22Rv1 (cell line): ENCODE measurements at regions not wholly inside any gene's neighbourhood (a gene's known extent, or its start where the extent isn't known, plus 50 kb on each side); places are given as distances from the start of the nearest gene placed in this dataset.

ENCODE experiments used
- H3K27ac ChIP-seq: fragments of 450-650 bp; 2 replicates; pipeline ENCODE4 v1.5.1; 2017
- ZFX ChIP-seq: fragments of 450-650 bp; IDR thresholded peaks from 2 replicates; pipeline ENCODE4 v1.6.1; 2017; ENCODE audit warnings: antibody characterized with exemption, borderline replicate concordance
- TF ChIP-seq, protein P1 (sequence below): fragments of 450-650 bp; IDR thresholded peaks from 2 replicates; pipeline ENCODE4 v1.5.1; 2017; ENCODE audit warnings: mild to moderate bottlenecking

DNA sequence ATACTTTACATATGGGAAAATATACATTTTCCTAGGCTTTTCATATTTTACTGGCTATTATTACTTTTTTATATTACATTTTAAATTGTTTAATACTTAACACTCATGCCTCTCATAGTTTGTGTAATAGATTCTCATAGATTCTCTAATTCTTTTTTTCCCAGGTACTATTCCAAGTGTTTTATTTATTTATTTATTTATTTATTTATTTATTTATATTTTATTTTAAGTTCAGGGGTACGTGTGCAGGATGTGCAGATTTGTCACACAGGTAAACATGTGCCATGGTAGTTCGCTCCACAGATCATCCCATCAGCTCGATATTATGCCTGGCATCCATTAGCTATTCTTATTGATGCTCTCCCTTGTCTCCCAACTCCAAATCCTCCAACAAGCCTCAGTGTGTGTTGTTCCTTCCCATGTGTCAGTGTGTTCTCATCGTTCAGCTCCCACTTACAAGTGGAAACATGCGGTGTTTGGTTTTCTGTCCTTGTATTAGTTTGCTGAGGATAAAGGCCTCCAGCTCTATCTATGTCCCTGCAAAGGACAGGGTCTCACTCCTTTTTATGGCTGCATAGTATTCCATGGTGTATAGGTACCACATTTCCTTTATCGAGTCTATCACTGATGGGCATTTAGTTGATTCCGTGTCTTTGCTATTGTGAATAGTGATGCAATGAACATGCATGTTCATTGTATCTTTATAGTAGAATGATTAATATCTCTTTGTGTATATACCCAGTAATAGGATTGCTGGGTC, 205.4 kb upstream of the P2RY1 start:
- no peak for TF ChIP-seq ZFX
- TF ChIP-seq, protein P1, sequence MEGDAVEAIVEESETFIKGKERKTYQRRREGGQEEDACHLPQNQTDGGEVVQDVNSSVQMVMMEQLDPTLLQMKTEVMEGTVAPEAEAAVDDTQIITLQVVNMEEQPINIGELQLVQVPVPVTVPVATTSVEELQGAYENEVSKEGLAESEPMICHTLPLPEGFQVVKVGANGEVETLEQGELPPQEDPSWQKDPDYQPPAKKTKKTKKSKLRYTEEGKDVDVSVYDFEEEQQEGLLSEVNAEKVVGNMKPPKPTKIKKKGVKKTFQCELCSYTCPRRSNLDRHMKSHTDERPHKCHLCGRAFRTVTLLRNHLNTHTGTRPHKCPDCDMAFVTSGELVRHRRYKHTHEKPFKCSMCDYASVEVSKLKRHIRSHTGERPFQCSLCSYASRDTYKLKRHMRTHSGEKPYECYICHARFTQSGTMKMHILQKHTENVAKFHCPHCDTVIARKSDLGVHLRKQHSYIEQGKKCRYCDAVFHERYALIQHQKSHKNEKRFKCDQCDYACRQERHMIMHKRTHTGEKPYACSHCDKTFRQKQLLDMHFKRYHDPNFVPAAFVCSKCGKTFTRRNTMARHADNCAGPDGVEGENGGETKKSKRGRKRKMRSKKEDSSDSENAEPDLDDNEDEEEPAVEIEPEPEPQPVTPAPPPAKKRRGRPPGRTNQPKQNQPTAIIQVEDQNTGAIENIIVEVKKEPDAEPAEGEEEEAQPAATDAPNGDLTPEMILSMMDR, result no peak
- H3K27ac ChIP-seq, result no peak overlapping the region

DNA sequence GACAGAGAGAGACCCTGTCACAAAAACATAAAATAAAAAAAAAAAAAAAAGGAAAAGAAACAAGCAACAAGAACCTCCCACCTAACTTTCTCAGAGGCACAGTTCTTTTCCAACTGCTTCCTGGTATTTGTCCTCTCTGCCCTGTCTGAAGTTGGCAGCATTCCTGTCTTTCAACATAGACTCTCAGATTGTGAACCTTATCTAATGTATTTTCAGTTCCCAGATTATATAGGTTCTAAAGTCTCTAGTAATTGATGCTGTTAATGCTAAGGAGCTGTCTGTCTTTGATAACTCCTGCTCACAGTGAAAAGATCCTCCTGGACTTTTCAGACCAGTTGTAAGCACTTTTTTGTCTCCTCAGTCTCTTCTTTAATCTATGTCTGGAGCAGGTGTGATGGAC, 199.5 kb upstream of the P2RY1 start:
- TF ChIP-seq, protein P1, result no peak
- no peak for TF ChIP-seq ZFX
- no peak overlapping the region for H3K27ac ChIP-seq

DNA sequence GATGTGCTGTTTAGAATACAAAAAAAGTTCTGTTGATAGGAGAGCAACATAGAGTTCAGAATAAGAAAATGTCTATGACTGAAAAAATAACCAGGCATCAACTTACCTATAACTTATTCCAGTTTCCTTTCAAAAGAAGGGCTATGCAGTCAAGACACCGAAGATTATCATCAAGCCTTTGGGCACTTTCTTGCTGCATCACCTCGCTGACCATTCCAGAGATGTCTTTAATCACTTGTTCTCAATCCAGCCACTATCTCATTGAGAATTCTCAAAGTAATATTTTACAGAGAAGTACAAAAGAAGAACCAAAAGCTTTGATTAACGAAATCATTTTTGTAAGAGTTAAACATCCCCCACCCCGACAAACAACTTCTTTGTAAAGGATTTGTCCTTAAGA, 198.3 kb upstream of the P2RY1 start:
- no peak for TF ChIP-seq ZFX
- TF ChIP-seq, protein P1, result no peak
- H3K27ac ChIP-seq, result no peak overlapping the region

DNA sequence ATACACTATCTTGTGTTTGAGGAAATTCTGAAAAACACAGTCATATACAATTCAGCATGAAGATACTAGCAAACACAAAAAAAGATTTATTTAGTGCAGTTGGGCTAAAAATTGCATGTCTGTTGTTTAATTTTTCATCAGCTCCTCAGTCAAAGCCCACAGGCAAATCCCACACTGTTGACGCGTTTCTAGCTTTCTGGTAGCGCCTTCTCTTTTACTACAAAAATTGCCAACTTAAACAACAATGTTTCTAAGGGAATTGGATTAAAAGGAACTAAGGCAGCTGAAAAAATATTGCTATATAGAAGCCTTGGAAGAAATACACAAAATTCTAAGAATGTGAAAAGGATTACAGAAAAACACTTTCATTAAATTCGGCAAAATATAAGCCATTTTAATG, 196.7 kb upstream of the P2RY1 start:
- TF ChIP-seq ZFX, result no peak
- TF ChIP-seq, protein P1, result no peak
- no peak overlapping the region for H3K27ac ChIP-seq

DNA sequence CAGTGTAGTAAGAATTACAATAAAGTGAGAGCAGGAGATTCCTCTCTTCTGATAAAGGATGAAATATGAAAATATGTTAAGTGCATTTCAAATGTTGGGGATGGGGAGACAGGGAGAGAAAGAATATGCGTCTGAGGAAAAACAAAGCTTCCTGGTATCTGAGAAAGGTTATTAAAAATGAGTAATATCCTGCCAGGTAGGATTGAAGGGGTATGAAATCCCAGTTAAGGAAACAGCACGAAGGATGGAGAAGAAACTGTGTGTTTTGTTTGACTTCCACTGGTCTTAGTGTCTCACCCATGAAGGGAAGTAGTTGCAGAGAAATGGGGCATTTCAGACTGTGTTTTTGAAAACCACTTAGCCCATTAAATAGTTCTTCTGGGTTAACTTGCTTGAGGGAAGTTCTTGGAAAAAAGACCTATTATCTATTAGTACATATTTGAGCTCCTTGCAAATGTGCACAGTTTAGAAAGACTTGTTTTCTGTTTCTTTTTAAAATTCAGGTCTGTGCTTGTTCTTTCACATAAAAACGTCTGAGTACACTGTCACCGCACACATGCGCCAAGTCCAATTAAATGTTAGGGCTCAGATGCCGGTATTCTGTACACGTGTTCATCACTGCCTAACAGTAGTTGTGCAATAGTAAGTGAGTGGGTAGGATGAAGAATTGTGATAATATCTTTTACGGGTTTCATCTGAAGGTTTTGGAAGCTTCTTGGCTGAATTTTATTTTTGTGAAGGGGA, 196.1 kb upstream of the P2RY1 start:
- H3K27ac ChIP-seq, result no peak overlapping the region
- TF ChIP-seq, protein P1, result no peak
- no peak for TF ChIP-seq ZFX

DNA sequence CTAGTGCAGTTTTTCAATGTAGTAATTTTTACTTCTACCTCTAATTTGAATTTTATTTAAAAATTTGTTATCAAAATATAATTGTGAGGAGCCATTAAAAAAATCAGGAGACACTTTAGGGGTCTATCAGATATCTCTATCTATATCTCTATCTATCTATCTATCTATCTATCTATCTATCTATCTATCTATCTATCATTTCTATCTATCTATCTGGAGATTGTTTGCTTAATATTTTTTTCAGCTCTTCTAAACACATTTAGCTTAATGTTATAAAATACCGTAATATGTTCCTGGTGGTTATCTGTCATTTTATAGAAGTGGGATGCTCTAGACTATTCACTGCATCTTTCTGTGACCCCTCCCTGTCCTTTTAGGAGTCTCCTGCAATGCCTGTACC, 193.7 kb upstream of the P2RY1 start:
- no peak overlapping the region for H3K27ac ChIP-seq
- TF ChIP-seq ZFX, result no peak
- TF ChIP-seq, protein P1, result no peak

DNA sequence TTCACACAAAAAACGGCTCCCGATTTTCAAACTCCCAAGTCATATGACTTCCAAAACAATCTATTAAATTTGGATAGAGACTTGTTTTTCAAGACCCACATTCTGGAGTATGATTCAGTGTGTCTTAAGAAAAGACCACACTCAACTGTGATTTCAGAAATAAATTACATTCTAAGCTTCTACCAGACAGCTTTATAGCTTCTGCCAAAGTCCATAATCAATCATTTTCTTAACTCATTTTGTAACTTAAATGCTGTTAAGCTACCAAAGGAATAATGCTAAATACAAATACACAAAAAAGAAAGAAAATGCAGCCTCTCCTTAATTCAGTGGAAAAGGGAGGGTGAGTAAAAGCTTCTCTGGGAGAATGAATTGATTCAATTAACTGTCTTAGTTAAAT, 192.3 kb upstream of the P2RY1 start:
- TF ChIP-seq ZFX, result no peak
- TF ChIP-seq, protein P1, result no peak

More for the DNA sequence above, 192.3 kb upstream of the P2RY1 start:
- H3K27ac ChIP-seq, result no peak overlapping the region
